K562 (cell line): ENCODE measurements at regions not wholly inside any gene's neighbourhood (a gene's known extent, or its start where the extent isn't known, plus 50 kb on each side); places are given as distances from the start of the nearest gene placed in this dataset.

ENCODE experiments used
- CEBPB ChIP-seq: fragments of 450-650 bp; IDR thresholded peaks from 2 replicates; pipeline ENCODE4 v1.6.1; 2016; ENCODE audit warnings: missing genetic modification characterization, missing compliant biosample characterization
- KLF16 ChIP-seq: IDR thresholded peaks from 2 replicates; pipeline ENCODE4 v1.6.1; 2016; ENCODE audit warnings: antibody characterized with exemption
- NR4A1 ChIP-seq, 2 experiments: fragments of 250-450 bp in 1 of 2; fragments of 450-650 bp in 1 of 2; sonication (Bioruptor Pico) in 1 of 2; IDR thresholded peaks; 2 replicates each; pipeline versions ENCODE4 v1.4.0 to v1.6.1; 2016 to 2020; ENCODE audit warnings: mild to moderate bottlenecking in 2 of 2, missing compliant biosample characterization in 1 of 2, missing genetic modification characterization in 1 of 2, moderate library complexity in 1 of 2
- ZEB2 ChIP-seq: fragments of 450-650 bp; IDR thresholded peaks from 2 replicates; pipeline ENCODE4 v1.6.1; 2016
- TF ChIP-seq, protein P1 (sequence below): fragments of 450-650 bp; formaldehyde crosslinking; IDR thresholded peaks from 2 replicates; pipeline ENCODE4 v1.4.0; 2022; ENCODE audit warnings: missing genetic modification characterization

DNA sequence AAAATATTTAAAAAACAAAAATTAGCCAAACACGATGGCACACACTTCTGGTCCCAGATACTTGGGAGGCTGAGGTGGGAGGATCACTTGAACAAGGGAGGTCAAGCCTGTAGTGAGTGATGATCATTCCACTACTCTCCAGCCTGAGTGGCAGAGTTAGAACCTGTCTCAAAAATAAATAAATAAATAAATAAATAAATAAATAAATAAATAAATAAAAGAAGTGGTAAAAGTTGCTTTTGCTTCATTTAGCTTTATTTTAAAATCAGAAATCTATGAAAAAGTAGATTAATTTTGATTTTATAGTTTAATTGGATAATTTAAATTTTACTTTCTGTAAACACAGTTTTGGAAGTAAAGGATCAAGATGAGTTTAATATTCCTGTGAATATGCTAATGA lies 552.9 kb upstream of the PCDH10 start:
- TF ChIP-seq, protein P1, sequence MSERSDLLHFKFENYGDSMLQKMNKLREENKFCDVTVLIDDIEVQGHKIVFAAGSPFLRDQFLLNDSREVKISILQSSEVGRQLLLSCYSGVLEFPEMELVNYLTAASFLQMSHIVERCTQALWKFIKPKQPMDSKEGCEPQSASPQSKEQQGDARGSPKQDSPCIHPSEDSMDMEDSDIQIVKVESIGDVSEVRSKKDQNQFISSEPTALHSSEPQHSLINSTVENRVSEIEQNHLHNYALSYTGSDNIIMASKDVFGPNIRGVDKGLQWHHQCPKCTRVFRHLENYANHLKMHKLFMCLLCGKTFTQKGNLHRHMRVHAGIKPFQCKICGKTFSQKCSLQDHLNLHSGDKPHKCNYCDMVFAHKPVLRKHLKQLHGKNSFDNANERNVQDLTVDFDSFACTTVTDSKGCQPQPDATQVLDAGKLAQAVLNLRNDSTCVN = no peak
- no peak for TF ChIP-seq KLF16
- TF ChIP-seq CEBPB (tag) = no peak
- TF ChIP-seq NR4A1 (CRISPR knock-in tag; IDR thresholded peaks at IDR 0.05) = no peak
- TF ChIP-seq NR4A1 (tag; IDR thresholded peaks at IDR 0.05) = no peak
- no peak for TF ChIP-seq ZEB2
